GM21515 (cell line): ENCODE measurements at regions not wholly inside any gene's neighbourhood (a gene's known extent, or its start where the extent isn't known, plus 50 kb on each side); places are given as distances from the start of the nearest gene placed in this dataset.

Source experiments
- ATAC-seq: cut with Tn5 transposase; IDR thresholded peaks from one replicate; pipeline ENCODE4 v1.9.1; 2021; ENCODE audit not compliant: unreplicated experiment

DNA sequence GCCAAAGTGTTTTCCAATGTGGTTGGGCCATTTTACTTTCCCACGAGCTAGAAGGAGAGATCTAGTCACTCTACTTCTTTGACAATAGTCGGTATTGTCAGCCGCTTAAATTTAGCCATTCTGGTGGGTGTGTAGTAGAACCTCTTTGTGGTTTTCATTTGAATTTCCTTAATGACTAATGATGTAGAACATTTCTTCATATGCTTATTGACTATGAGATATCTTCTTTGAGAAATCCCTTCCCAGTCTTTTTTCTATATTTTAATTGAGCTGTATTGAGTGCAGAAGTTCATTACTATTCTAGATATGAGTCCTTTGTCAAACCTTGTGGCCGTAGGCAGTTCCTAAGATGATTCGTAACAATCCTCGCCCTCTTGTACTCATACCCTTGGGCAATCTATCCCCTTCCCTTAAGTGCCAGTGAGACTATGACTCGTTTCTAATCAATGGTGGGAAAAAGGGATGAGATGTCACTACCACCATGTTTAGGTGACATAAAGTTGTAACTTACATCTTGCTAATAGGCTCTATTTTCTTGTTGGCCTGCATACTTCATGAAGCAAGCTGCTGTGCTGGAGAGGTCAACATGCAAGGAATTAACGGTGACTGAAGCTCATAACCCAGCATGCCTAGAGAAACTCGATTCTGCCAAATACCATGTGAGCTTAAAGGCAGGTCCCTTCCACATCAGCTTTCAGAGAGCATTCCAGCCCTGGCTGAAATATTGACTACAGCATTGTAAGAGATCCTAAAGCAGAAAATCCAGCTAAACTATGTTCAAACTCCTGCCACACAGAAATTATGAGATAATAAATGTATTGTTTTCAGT, 817.9 kb upstream of the SOX9 start:
- ATAC-seq = no peak

- no peak for ATAC-seq
These were observed 816.2 kb upstream of the SOX9 start for GRCh38 chr17:71304498-71305158.

- ATAC-seq = no peak
These were observed 807.0 kb upstream of the SOX9 start for GRCh38 chr17:71313866-71314265.

DNA sequence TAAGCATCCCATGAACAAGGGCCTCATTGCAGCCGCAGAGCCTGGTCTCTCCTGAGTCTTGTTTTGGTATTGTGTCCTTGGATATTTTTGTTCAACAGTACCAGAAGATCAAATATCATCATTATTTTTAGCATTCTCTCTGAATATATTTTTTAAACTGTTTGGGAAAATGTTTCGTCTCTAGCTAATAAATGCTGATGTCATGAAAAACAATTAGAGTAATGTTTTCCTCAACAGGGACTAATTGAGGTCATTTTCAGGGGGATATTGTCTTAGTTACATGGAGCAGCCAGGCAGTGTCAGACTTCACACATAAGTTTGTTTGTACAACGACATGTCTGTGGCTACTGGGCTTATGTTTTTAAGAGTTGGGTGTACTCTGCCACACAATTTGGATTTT, 805.3 kb upstream of the SOX9 start:
- no peak for ATAC-seq

GRCh38 chr17:71316176-71316897, 804.5 kb upstream of the SOX9 start:
- no peak for ATAC-seq

DNA sequence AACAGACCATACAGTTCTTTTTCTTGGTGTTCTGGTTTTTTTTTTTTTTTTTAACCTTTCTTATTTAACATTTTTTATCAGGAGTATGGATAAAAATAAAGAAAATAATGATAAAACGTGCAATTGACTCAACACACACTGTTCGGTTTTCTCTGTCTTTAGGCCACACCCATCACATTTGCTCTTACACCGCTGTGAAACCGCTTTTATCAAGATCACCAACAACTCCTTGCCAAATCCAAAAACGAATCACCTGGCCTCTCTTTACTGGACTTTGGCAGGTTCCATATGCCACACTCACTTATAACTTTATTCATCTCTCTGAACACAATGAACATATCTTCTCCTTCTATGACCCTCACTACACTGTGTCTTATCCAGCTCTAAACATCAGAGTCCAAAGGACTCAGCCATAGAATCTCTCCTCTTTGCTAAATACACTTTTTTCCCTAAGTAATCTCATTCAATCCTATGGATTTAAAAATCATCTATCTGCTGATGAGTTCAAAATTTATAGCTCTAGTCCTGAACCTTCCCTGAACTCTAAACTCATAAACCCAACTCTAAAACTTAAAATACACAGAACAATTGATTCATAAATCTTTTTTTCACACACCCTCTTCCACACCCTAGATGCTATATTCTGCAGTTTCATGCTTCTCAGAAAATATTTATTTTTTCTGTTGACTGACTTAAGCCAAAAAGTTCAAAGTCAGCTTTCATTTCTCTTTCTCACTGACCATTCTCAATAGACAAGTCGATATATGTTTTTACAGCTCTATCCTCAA, 800.6 kb upstream of the SOX9 start:
- ATAC-seq = no peak

DNA sequence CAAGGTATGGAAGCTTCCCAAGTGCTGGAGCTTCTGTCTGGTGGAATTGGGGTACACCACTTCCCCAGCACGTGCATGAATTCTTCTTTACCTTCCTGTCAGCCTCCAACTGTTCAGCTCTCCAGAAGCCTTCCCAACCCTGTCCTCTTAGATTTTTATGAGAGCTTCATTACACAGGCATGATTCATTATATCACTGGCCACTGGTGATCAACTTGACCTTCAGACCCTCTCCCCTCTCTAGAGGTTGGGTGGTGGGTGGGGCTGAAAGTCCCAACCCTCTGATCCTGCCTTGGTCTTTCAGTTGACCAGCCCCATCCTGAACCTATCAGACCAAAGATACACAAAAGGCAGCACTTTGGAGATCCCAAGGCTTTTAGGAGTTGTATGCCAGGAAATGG, 795.7 kb upstream of the SOX9 start:
- no peak for ATAC-seq

DNA sequence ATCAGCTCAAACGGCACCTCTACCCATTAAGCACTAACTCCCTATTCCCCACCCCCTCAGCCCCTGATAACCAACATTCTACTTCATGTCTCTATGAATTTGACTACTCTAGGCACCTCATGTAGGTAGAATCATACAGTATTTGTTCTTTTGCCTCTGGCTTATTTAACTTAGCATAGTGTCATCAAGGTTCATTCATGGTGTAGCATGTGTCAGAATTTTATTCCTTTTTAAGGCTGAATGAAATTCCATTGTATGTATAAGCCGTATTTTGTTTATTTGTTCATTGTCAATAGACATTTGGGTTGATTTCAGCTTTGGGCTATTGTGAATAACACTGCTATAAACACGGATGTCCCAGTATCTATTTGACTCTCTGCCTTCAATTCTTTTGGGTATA, 794.9 kb upstream of the SOX9 start:
- ATAC-seq = no peak

DNA sequence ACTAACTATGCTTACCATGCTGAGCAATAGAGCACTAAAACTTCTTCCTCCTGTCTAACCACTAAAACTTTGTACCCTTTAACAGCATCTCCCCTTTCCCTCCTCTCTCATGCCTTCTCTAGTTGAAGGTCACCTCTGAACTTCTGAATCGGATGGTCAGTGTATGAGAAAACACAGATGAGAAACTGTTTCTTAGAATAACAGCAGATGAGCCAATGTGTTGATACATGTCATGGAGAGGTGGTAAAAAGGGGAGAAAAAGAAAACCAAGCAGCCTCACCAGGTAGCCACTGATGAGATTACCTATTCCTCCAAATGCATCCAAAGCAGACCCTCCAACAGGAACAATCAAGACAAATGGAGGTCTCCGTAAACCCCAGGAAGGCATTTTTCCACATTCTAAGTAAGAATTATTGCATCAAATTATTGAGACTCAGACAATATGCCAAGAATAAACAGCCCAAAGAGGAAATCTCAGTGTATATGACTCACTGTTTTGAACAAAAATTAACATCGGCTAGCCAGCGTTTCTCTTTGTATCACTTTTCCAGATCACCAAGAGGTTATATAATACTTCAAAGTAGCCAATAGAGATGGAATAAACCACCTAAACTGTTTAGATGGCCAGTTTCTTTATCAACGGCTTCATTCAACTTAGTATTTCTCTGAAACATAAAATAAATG, 793.3 kb upstream of the SOX9 start:
- no peak for ATAC-seq

DNA sequence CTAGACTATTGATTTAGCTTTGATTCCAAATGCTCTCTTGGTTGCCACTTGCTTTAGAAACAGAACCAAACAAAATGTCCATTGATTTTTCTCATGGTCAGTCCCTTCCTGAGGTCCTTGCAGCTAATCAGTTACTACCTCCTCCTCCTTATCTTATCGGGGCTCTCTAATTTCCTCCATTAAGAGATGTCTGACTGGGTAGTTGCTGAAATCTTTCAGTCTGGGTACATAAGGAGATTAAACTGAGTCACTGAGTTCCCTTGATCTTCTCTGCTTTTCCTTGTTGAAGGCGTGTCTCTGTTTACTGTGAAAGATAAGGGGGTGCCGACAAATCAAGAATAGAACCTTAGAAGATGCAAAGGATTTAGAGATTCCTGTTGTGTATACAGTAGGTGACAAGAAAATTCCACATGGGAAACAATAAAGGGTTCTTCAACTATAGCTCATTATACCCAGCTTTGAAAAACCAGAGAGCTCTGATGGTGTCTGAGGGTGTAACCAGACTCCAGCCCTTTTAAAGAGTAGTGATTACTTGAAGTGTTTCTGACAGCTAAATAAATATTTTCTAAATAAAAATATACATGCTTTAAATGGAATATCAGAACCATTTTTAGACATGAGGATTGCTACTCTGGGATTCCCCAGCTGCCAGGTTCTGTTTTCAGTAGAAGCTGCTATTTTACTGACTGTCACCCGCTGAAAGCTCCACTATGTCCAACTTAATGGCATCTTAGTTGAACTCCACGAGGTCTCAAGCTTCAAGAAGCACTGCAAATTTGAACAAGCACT, 791.3 kb upstream of the SOX9 start:
- ATAC-seq = no peak

DNA sequence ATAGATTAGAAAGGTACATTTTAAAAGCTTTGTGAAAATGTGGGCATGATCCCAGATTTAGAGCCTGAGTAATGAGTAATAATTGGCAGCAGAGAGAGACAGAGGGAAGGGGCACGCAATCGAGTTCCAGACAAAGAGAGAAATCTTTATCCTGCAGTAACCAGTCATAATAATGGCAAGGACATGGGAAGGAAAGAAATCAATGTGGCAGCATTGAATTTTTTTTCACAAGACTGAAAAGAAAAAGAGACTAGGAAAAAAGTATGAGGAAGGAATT, 790.8 kb upstream of the SOX9 start:
- no peak for ATAC-seq

- ATAC-seq = no peak
These were observed 789.0 kb upstream of the SOX9 start for GRCh38 chr17:71331754-71332325.

- no peak for ATAC-seq
These were observed 786.6 kb upstream of the SOX9 start for GRCh38 chr17:71334048-71334751.

DNA sequence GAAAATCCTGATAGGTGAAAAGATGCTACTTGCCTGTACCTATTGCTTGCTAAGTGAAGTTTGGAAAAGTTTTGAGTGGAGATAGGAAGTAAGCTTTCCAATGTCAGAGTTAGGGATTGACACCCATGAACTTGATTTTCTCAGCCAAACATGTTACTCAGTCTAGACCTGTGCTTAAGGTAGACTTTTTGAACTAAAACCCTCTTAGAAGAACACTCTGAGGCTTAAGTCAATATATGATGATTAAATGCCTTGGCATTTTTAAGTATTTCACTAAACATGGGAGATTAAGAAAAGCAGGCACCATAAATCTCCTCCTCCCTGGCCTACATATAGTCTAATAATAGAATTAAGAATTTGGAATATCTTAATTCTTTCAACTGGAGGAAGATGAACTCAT, 785.6 kb upstream of the SOX9 start:
- ATAC-seq = no peak

- ATAC-seq = no peak
These were observed 782.9 kb upstream of the SOX9 start for GRCh38 chr17:71337938-71338337.

DNA sequence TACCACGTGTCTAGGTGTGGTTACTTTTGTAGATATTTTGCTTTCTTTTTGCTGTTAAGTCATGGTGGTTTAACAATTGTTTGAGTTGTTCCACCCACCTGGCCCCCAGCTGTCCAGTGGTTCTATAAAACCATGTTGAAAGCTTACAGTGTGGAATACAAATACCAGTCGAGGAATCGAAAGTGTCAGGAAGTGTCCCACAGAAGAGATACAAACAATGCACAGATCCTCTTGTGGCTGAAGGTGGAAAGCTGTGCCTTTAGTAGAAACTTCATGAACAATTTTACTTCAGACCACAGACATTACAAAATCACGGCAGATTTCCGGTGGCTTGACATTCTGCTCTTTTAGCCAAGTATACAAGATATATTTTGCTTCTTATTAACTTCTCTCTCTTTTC, 782.4 kb upstream of the SOX9 start:
- no peak for ATAC-seq

- ATAC-seq = no peak
These were observed 781.6 kb upstream of the SOX9 start for GRCh38 chr17:71339206-71339605.

GRCh38 chr17:71342737-71343136, 778.1 kb upstream of the SOX9 start:
- ATAC-seq = no peak

DNA sequence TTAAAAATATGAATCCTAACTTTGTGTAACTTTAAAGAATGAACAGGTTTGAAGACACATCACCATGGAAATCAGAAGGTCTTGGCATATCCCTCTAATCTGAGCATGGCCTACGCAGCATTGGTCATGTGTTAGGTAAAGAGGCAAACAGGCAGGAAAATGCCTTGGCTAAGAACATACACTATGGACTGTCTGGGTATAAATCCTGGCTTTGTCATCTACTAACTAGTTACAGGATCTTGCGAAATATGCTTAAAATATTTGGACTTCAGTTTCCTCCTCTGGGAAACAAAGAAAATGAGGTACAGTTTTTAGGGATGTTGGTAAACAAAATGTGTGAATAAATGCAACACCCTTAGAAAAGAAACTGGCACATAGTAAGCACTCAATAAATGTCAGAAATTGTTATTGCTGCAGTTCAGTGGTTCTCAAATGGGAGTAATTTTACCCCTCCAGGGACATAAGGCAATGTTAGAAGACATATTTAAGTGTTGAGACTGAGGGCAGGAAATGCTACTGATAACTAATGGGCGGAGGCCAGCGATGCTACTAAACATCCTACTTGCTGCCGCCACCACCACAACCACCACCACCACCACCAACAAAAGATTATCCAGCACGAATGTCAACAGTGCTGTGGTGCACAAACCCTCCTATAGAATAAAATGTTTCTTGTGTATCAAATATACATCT, 770.8 kb upstream of the SOX9 start:
- no peak for ATAC-seq
